Liver (tissue), 8 donors: ENCODE measurements at regions not wholly inside any gene's neighbourhood (a gene's known extent, or its start where the extent isn't known, plus 50 kb on each side); places are given as distances from the start of the nearest gene placed in this dataset.
"Not testable (repeated sequence)": the region's sequence is repeated elsewhere in the genome, so short reads cannot be mapped to it uniquely, and the experiment has no call there.

Source experiments
- DNase-seq: peaks from one replicate; pipeline ENCODE4 v3.0.0-alpha.2; 2017; ENCODE audit warnings: low spot score
- H3K27ac ChIP-seq, 2 donors: one replicate each; pipeline ENCODE4 v1.7.0; 2013; ENCODE audit warnings: inconsistent platforms in 2 of 2, low read length in 2 of 2, control low read depth in 1 of 2, low read depth in 1 of 2, mild to moderate bottlenecking in 1 of 2
- H3K27me3 ChIP-seq, 4 donors: one replicate each; pipeline versions ENCODE4 v1.6.1 to v1.7.0; 2013; ENCODE audit warnings: low read length in 3 of 4, inconsistent platforms in 1 of 4, mild to moderate bottlenecking in 1 of 4, moderate library complexity in 1 of 4; ENCODE audit not compliant: control insufficient read depth in 4 of 4, insufficient read depth in 4 of 4
- H3K36me3 ChIP-seq, 4 donors: one replicate each; pipeline versions ENCODE4 v1.6.1 to v1.7.0; 2013; ENCODE audit warnings: low read length in 3 of 4, mild to moderate bottlenecking in 3 of 4, low read depth in 1 of 4, moderate library complexity in 1 of 4; ENCODE audit not compliant: control insufficient read depth in 4 of 4, insufficient read depth in 3 of 4
- H3K4me1 ChIP-seq, 4 donors: one replicate each; pipeline versions ENCODE4 v1.6.1 to v1.7.0; 2013; ENCODE audit warnings: low read length in 3 of 4, mild to moderate bottlenecking in 3 of 4, moderate library complexity in 1 of 4; ENCODE audit not compliant: control insufficient read depth in 4 of 4, insufficient read depth in 4 of 4
- H3K4me3 ChIP-seq, 3 donors: one replicate each; pipeline versions ENCODE4 v1.6.1 to v1.7.0; 2013; ENCODE audit warnings: low read length in 3 of 3, control low read depth in 1 of 3, low read depth in 1 of 3, mild to moderate bottlenecking in 1 of 3
- H3K9ac ChIP-seq, 2 donors: one replicate each; pipeline ENCODE4 v1.7.0; 2013; ENCODE audit warnings: low read length in 2 of 2, mild to moderate bottlenecking in 2 of 2, moderate library complexity in 2 of 2, control low read depth in 1 of 2, low read depth in 1 of 2
- H3K9me3 ChIP-seq, 4 donors: one replicate each; pipeline versions ENCODE4 v1.6.1 to v1.7.0; 2013; ENCODE audit warnings: low read length in 3 of 4; ENCODE audit not compliant: control insufficient read depth in 4 of 4
- ATF3 ChIP-seq: IDR thresholded peaks from 2 replicates; pipeline ENCODE4 v1.6.1; 2016; ENCODE audit warnings: antibody characterized with exemption
- CTCF ChIP-seq: fragments of 150-350 bp; IDR thresholded peaks from 2 replicates; pipeline ENCODE4 v1.5.1; 2017; ENCODE audit warnings: improper control_type of control experiment, low read depth, low read length; ENCODE audit not compliant: missing input control
- EGR1 ChIP-seq, 2 donors: IDR thresholded peaks; 2 replicates each; pipeline ENCODE4 v1.6.1; 2016 to 2018; ENCODE audit warnings: antibody characterized with exemption in 2 of 2, low read depth in 2 of 2
- FOXA1 ChIP-seq: IDR thresholded peaks from 2 replicates; pipeline ENCODE4 v1.6.1; 2016; ENCODE audit warnings: antibody characterized with exemption
- FOXA2 ChIP-seq: IDR thresholded peaks from 2 replicates; pipeline ENCODE4 v1.6.1; 2016; ENCODE audit warnings: antibody characterized with exemption
- GABPA ChIP-seq, 2 donors: IDR thresholded peaks in 1 of 2; conservative IDR thresholded peaks in 1 of 2; 2 replicates each; pipeline ENCODE4 v1.6.1; 2016; ENCODE audit warnings: antibody characterized with exemption in 2 of 2, mild to moderate bottlenecking in 1 of 2, moderate library complexity in 1 of 2
- HNF4A ChIP-seq, 2 donors: conservative IDR thresholded peaks; 2 replicates each; pipeline ENCODE4 v1.6.1; 2016; ENCODE audit warnings: antibody characterized with exemption in 2 of 2, mild to moderate bottlenecking in 2 of 2
- HNF4G ChIP-seq: IDR thresholded peaks from 2 replicates; pipeline ENCODE4 v1.6.1; 2016; ENCODE audit warnings: antibody characterized with exemption
- JUND ChIP-seq, 2 donors: IDR thresholded peaks; 2 replicates each; pipeline ENCODE4 v1.6.1; 2016; ENCODE audit warnings: antibody characterized with exemption in 2 of 2
- MAX ChIP-seq: IDR thresholded peaks from 2 replicates; pipeline ENCODE4 v1.6.1; 2016; ENCODE audit warnings: antibody characterized with exemption
- NR2F2 ChIP-seq: IDR thresholded peaks from 2 replicates; pipeline ENCODE4 v1.6.1; 2016; ENCODE audit warnings: antibody characterized with exemption
- RAD21 ChIP-seq, 2 donors: IDR thresholded peaks; 2 replicates each; pipeline ENCODE4 v1.6.1; 2016; ENCODE audit warnings: antibody characterized with exemption in 2 of 2, mild to moderate bottlenecking in 2 of 2
- REST ChIP-seq: IDR thresholded peaks from 2 replicates; pipeline ENCODE4 v1.6.1; 2016; ENCODE audit warnings: antibody characterized with exemption, mild to moderate bottlenecking
- RXRA ChIP-seq, 2 donors: IDR thresholded peaks; 2 replicates each; pipeline ENCODE4 v1.6.1; 2017 to 2018; ENCODE audit warnings: antibody characterized with exemption in 2 of 2, mild to moderate bottlenecking in 1 of 2
- SP1 ChIP-seq: IDR thresholded peaks from 2 replicates; pipeline ENCODE4 v1.6.1; 2018; ENCODE audit warnings: antibody characterized with exemption, mild to moderate bottlenecking
- TAF1 ChIP-seq: conservative IDR thresholded peaks from 2 replicates; pipeline ENCODE4 v1.6.1; 2016; ENCODE audit warnings: antibody characterized with exemption, mild to moderate bottlenecking
- YY1 ChIP-seq: IDR thresholded peaks from 2 replicates; pipeline ENCODE4 v1.6.1; 2016; ENCODE audit warnings: antibody characterized with exemption, mild to moderate bottlenecking
- ZBTB33 ChIP-seq: IDR thresholded peaks from 2 replicates; pipeline ENCODE4 v1.6.1; 2016; ENCODE audit warnings: antibody characterized with exemption
- whole genome bisulfite sequencing: extraction: QIAGEN DNeasy Blood & Tissue Kit; methylation state at CpG from one replicate; pipeline ENCODE4 v1.1.7; 2013; 5-methylcytosine and 5-hydroxymethylcytosine counted together
- donor health status: healthy.
- donor health status: healthy.
- donor health status: healthy.
- donor health status: healthy.
- donor health status: healthy.

GRCh38 chr2:39865751-39866150 is 86.7 kb upstream of the THUMPD2 start:
- H3K36me3 ChIP-seq, result no peaks in the 10 kb centered on the region
- peaks cover 0 to 3% (median 0%) of the 10 kb centered on the region in 4 donors for H3K27me3 ChIP-seq
- no peaks in the 10 kb centered on the region for H3K4me1 ChIP-seq
- H3K4me3 ChIP-seq, result no peak overlapping the region
- no peak overlapping the region for H3K27ac ChIP-seq
- TF ChIP-seq RAD21 (IDR thresholded peaks at IDR 0.05) (no peak), FOXA1 (no peak)
- no peaks in the 10 kb centered on the region for H3K9me3 ChIP-seq
- WGBS, result 73% methylated on average over 3 of the region's 3 CpGs
- DNase-seq, result no peak
- no peak overlapping the region for H3K9ac ChIP-seq

- H3K4me1 ChIP-seq, DNase-seq, H3K27me3 ChIP-seq, H3K36me3 ChIP-seq, H3K9ac ChIP-seq, H3K4me3 ChIP-seq, H3K27ac ChIP-seq, H3K9me3 ChIP-seq: not testable (repeated sequence)
- 72% methylated on average over 1 of the region's 1 CpG for WGBS
Observed at GRCh38 chr2:39863672-39864071, 84.6 kb upstream of the THUMPD2 start.

- no peaks in the 10 kb centered on the region for H3K4me1 ChIP-seq
- H3K4me3 ChIP-seq, result no peak overlapping the region
- H3K27ac ChIP-seq, result no peak overlapping the region
- DNase-seq, result no peak
- no peaks in the 10 kb centered on the region for H3K36me3 ChIP-seq
- 83% methylated on average over 3 of the region's 3 CpGs for WGBS
- H3K9ac ChIP-seq, result no peak overlapping the region
- TF ChIP-seq YY1 (no peak), HNF4G (no peak), TAF1 (no peak), FOXA1 (no peak), REST (no peak), ATF3 (no peak), MAX (no peak), FOXA2 (no peak), RAD21 (IDR thresholded peaks at IDR 0.05) (no peak), JUND (IDR thresholded peaks at IDR 0.05) (no peak), HNF4A (conservative IDR thresholded peaks at IDR 0.05) (no peak), NR2F2 (no peak), RXRA (IDR thresholded peaks at IDR 0.05) (no peak), CTCF (no peak), GABPA (IDR thresholded peaks at IDR 0.05 in 1 of 2, conservative IDR thresholded peaks at IDR 0.05 in 1 of 2) (no peak), SP1 (no peak), EGR1 (IDR thresholded peaks at IDR 0.05; ENCODE audit: low read depth in 2 of 2) (no peak), ZBTB33 (no peak)
- H3K9me3 ChIP-seq, result no peaks in the 10 kb centered on the region
- H3K27me3 ChIP-seq, result no peaks in the 10 kb centered on the region
Observed at GRCh38 chr2:39860538-39860937, 81.5 kb upstream of the THUMPD2 start.
